Thymus (tissue), 11 donors: ENCODE measurements at regions not wholly inside any gene's neighbourhood (a gene's known extent, or its start where the extent isn't known, plus 50 kb on each side); places are given as distances from the start of the nearest gene placed in this dataset.

Experiments used
- DNase-seq, 9 donors: peaks; one replicate each; pipeline ENCODE4 v3.0.0-alpha.2; 2013; ENCODE audit warnings: low spot score in 9 of 9, low read depth in 6 of 9, missing footprints in 1 of 9
- H3K27ac ChIP-seq, 2 donors: one replicate each; pipeline ENCODE4 v1.5.1; 2013; ENCODE audit warnings: control low read depth in 1 of 2, low read depth in 1 of 2, low read length in 1 of 2, mild to moderate bottlenecking in 1 of 2, moderate library complexity in 1 of 2
- H3K27me3 ChIP-seq, 2 donors: one replicate each; pipeline ENCODE4 v1.5.1; 2013; ENCODE audit warnings: low read length in 1 of 2; ENCODE audit not compliant: control insufficient read depth in 2 of 2, insufficient read depth in 1 of 2
- H3K36me3 ChIP-seq, 2 donors: one replicate each; pipeline ENCODE4 v1.5.1; 2013; ENCODE audit warnings: low read length in 1 of 2, mild to moderate bottlenecking in 1 of 2, moderate library complexity in 1 of 2; ENCODE audit not compliant: control insufficient read depth in 2 of 2, insufficient read depth in 2 of 2
- H3K4me1 ChIP-seq, 2 donors: one replicate each; pipeline ENCODE4 v1.5.1; 2013; ENCODE audit warnings: low read length in 2 of 2; ENCODE audit not compliant: control insufficient read depth in 2 of 2, insufficient read depth in 2 of 2
- H3K4me3 ChIP-seq, 2 donors: one replicate each; pipeline ENCODE4 v1.5.1; 2013; ENCODE audit warnings: low read length in 2 of 2, control low read depth in 1 of 2, mild to moderate bottlenecking in 1 of 2
- H3K9me3 ChIP-seq, 2 donors: one replicate each; pipeline ENCODE4 v1.5.1; 2013; ENCODE audit warnings: low read length in 1 of 2, mild to moderate bottlenecking in 1 of 2; ENCODE audit not compliant: control insufficient read depth in 2 of 2, insufficient read depth in 1 of 2
- WGBS: extraction: QIAGEN DNeasy Blood & Tissue Kit; methylation state at CpG from one replicate; pipeline ENCODE4 v1.1.7; 2013; 5-methylcytosine and 5-hydroxymethylcytosine counted together
- donor health status: healthy.

DNA sequence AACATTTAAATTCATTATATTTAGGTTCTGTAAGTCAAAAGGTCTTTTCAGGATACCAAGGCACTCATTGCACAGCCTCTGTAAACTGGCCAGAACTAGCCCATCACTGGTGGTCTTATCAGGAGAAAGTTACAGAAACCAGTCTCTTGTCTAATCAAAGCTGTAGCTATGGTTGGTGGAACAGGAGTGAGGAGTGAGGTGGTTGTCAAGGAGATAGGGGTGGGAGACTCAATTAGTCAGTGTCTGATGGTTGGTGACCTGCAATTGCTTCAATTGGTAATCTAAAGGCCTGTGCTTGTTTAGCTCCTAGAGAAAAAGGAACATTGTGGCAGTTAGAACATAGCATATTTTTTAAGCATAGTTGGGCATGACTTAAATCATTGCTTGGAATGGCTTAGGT is 458.6 kb upstream of the CDH2 start:
- DNase-seq: no peak
- Histone ChIP-seq H3K4me3 (no peak overlapping the region), H3K9me3 (no peaks in the 10 kb centered on the region), H3K4me1 (no peaks in the 10 kb centered on the region), H3K36me3 (no peaks in the 10 kb centered on the region), H3K27ac (no peak overlapping the region), H3K27me3 (no peaks in the 10 kb centered on the region)

DNA sequence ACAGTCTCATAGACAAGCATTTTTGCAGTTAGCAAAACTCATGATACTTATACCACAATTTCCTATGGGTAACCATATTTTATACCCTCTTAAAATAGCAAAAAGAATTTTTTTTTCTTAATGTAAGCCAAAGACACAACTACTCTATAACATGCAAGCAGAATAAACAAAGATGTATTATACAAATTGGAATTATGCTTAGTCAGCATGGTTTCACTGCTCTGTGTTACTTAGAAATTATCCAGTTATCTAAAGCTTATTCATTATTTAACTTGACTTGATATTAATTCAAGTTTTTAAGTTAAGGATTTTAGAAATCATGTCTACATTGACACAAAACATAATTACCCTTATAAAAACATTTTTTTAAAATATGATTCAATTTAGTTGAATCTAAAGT is 449.8 kb upstream of the CDH2 start:
- no peaks in the 10 kb centered on the region for H3K9me3 ChIP-seq
- no peaks in the 10 kb centered on the region for H3K36me3 ChIP-seq
- H3K4me3 ChIP-seq: no peak overlapping the region
- no peak for DNase-seq
- no peaks in the 10 kb centered on the region for H3K27me3 ChIP-seq
- no peaks in the 10 kb centered on the region for H3K4me1 ChIP-seq
- H3K27ac ChIP-seq: no peak overlapping the region

DNA sequence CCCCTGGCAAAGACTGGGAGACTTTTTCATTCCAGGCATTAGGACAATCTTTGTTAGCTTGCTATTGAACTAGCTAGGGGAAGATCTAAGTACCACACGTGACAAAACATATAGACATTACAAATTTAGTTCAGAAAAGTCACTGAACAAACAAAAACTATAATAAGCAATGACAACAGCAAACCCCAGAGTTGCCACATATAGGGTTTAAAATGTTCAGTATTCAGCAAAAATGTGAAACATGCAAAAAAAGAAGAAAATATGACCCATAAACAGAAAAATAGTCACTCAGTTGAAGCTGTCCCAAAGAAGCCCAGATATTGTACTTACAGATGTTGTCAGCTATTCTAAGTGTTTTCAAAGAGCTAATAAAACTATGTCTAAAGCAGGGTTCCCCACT is 431.1 kb upstream of the CDH2 start:
- no peaks in the 10 kb centered on the region for H3K27me3 ChIP-seq
- no peak overlapping the region for H3K27ac ChIP-seq
- no peaks in the 10 kb centered on the region for H3K9me3 ChIP-seq
- no peaks in the 10 kb centered on the region for H3K4me1 ChIP-seq
- WGBS: 36% methylated on average over 1 of the region's 1 CpG
- no peak overlapping the region for H3K4me3 ChIP-seq
- no peak for DNase-seq
- H3K36me3 ChIP-seq: no peaks in the 10 kb centered on the region

DNA sequence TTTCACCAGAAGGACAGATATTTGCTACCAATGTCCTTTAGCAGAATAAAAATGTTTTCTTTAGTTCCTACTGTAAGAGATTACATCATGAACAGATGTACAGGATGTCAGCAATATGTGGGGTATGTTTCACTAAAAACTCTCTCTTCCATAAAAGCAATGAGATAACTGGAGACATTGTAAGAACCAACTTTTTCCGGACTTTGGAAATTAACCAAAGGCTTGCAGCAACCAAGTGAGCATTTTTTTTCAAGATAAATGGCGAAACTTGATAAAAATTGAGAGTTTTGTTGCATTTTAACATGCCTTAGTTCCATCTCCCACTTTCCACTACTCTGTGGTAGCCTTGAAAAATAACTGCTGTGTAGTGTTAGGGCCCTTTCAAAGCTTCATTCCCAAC is 429.8 kb upstream of the CDH2 start:
- no peaks in the 10 kb centered on the region for H3K36me3 ChIP-seq
- H3K4me1 ChIP-seq: no peaks in the 10 kb centered on the region
- H3K9me3 ChIP-seq: no peaks in the 10 kb centered on the region
- no peak overlapping the region for H3K27ac ChIP-seq
- no peak overlapping the region for H3K4me3 ChIP-seq
- WGBS: 86% methylated on average over 2 of the region's 2 CpGs
- DNase-seq: no peak
- no peaks in the 10 kb centered on the region for H3K27me3 ChIP-seq

DNA sequence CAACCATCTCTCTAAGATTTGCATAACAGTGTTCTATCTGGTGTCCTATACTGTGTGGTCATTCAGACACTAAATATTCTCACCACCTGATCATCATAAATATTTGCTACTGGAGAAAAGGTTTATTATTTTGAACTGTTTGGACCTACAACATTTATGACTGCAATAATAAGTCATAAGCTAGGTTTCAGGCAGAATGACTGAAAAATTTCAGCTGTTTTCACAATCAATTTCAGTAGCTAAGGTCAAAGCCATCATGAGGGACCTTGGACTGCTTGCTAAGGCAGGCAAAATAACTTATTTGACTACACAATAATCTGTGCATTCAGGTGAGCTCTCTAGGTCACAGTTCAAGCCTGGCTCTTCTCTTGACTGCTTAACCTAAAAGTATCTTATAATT is 425.5 kb upstream of the CDH2 start:
- no peak overlapping the region for H3K27ac ChIP-seq
- H3K27me3 ChIP-seq: no peaks in the 10 kb centered on the region

DNA sequence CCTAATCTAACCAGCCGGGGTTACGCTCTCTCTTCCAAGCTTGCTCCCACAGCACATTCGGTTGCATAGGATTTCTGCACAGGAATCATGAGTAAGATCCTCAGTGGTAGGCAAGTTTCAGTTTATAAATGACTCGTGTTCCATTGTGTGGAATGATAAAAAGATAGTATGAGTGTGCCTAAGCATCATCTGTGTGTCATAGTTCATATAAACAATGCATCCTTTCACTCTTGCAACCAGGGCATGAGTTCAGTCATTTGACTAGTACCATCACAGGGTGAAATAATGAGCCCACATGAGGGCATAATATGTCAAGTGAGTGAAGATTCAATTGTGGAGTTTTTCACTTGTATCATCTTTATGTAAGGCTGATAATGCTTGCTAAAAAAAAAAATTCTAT is 417.1 kb upstream of the CDH2 start:
- Histone ChIP-seq H3K4me1 (no peaks in the 10 kb centered on the region), H3K27me3 (no peaks in the 10 kb centered on the region), H3K36me3 (no peaks in the 10 kb centered on the region), H3K9me3 (no peaks in the 10 kb centered on the region), H3K4me3 (no peak overlapping the region), H3K27ac (no peak overlapping the region)
- DNase-seq: no peak
- WGBS: 93% methylated on average over 4 of the region's 4 CpGs

More for the DNA sequence above, 425.5 kb upstream of the CDH2 start:
- no peak for DNase-seq
- H3K9me3 ChIP-seq: no peaks in the 10 kb centered on the region
- no peaks in the 10 kb centered on the region for H3K36me3 ChIP-seq
- no peaks in the 10 kb centered on the region for H3K4me1 ChIP-seq
- no peak overlapping the region for H3K4me3 ChIP-seq

DNA sequence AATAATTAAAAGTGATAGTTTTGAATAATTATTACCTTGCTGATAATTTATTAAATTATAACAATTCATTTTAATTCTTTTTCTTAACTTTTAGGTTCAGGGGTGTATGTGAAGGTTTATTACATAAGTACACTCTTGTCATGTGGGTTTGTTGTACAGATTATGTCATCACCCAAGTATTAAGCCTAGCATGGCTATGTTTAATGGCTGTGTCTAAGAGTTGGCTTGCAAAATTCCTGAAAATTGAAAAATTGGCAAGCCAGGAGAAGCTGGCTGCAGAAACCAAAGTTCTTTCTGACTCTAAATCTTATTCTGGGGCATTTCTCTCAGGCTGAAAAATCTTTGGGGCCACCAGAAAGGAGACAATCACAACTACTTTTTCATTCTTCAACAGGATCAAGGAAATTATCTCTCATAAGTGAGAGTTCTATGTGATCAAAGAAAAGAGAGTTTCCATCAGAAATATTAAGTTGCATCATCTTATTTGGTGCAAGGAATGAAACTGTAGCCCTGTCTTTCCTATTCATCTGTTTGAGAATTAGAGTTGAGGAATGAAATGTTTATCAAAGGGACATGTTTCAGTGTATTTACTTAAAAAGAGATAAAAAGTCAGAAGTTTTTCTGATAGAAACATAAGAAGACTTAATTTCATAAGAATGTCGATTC is 412.1 kb upstream of the CDH2 start:
- WGBS: 93% methylated on average over 1 of the region's 1 CpG
- no peak overlapping the region for H3K4me3 ChIP-seq
- no peaks in the 10 kb centered on the region for H3K36me3 ChIP-seq

DNA sequence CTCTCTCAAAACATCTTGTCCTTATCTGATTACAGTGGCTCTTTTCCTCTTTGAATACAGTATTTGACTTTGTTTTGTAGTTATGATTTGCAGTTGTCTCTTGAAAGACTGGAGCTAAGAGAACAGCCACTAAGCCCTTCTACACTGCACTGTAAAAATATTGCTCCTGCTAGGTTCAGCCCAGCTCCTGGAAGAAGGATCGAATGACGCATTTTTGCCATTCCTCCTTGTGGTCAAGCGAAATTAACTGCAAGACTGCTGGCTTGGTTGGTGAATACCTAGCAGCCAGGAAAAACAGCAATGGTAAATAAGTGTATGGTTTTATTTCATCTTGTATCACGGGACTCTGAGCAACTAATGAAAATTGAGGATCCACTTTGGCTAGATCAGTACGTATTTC is 407.8 kb upstream of the CDH2 start:
- WGBS: 86% methylated on average over 5 of the region's 5 CpGs
- no peaks in the 10 kb centered on the region for H3K4me1 ChIP-seq
- no peak overlapping the region for H3K27ac ChIP-seq
- H3K27me3 ChIP-seq: no peaks in the 10 kb centered on the region
- no peaks in the 10 kb centered on the region for H3K9me3 ChIP-seq
- no peak overlapping the region for H3K4me3 ChIP-seq
- H3K36me3 ChIP-seq: no peaks in the 10 kb centered on the region
- DNase-seq: no peak

More for the DNA sequence above, 412.1 kb upstream of the CDH2 start:
- H3K27ac ChIP-seq: no peak overlapping the region
- DNase-seq: no peak
- no peaks in the 10 kb centered on the region for H3K4me1 ChIP-seq
- H3K27me3 ChIP-seq: no peaks in the 10 kb centered on the region
- H3K9me3 ChIP-seq: no peaks in the 10 kb centered on the region

DNA sequence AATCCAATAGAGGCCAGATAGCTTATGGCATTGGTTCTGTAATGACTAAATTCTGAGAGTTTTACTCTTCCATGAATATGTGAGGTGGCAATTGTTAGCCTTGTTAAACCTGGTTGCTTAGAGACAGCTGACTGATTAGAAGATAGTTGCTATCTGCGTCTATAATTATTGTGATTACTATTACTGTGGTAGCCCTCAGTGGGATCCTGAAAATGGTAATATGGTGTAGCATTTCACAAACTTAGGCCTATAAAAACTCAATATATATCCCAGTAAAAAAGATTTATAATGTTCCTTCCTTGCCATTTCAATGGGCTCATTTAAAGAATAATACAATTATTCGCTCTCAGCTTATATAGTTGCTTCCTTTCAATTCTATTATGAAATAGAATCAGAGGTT is 405.8 kb upstream of the CDH2 start:
- Histone ChIP-seq H3K36me3 (no peaks in the 10 kb centered on the region), H3K4me1 (no peaks in the 10 kb centered on the region), H3K27me3 (no peaks in the 10 kb centered on the region), H3K27ac (no peak overlapping the region), H3K9me3 (no peaks in the 10 kb centered on the region), H3K4me3 (no peak overlapping the region)
- DNase-seq: no peak
- WGBS: 93% methylated on average over 2 of the region's 2 CpGs
